Common myeloid progenitor, CD34-positive (primary cell): ENCODE measurements at regions not wholly inside any gene's neighbourhood (a gene's known extent, or its start where the extent isn't known, plus 50 kb on each side); places are given as distances from the start of the nearest gene placed in this dataset.
"Not testable (repeated sequence)": the region's sequence is repeated elsewhere in the genome, so short reads cannot be mapped to it uniquely, and the experiment has no call there.

Experiments
- CTCF ChIA-PET: fragments of 350-600 bp; sonication (Branson Sonifier 250); formaldehyde crosslinking; loops from one replicate; lab custom pipeline; 2021; ENCODE audit warnings: antibody characterized with exemption; lab: Charles Lee
- POLR2A ChIA-PET: fragments of 350-600 bp; sonication (Branson Sonifier 250); formaldehyde crosslinking; loops from one replicate; lab custom pipeline; 2021; ENCODE audit warnings: antibody characterized with exemption; lab: Charles Lee
- DNase-seq, 3 donors: peaks; one replicate each; pipeline versions ENCODE4 v3.0.0 to v3.0.0-alpha.2; 2013
- H3K27ac ChIP-seq, 2 experiments: 1 replicate in 1 of 2; 2 replicates in 1 of 2; pipeline ENCODE4 v1.7.0; 2013; ENCODE audit warnings: inconsistent platforms in 2 of 2, low read length in 2 of 2, mild to moderate bottlenecking in 2 of 2, low read depth in 1 of 2, moderate library complexity in 1 of 2; ENCODE audit not compliant: severe bottlenecking in 2 of 2, insufficient read depth in 1 of 2, poor library complexity in 1 of 2
- H3K27me3 ChIP-seq, 5 experiments: replicated peaks in 2 of 5; 1 replicate in 3 of 5; 2 replicates in 2 of 5; pipeline versions ENCODE4 v1.6.1 to v1.7.0; 2013; ENCODE audit warnings: low read length in 4 of 5, mild to moderate bottlenecking in 2 of 5, moderate library complexity in 2 of 5, inconsistent platforms in 1 of 5; ENCODE audit not compliant: insufficient read depth in 5 of 5, control insufficient read depth in 4 of 5
- H3K36me3 ChIP-seq, 4 experiments: 1 replicate in 2 of 4; 2 replicates in 2 of 4; pipeline versions ENCODE4 v1.6.1 to v1.7.0; 2013; ENCODE audit warnings: low read length in 3 of 4, control low read depth in 1 of 4, mild to moderate bottlenecking in 1 of 4; ENCODE audit not compliant: control insufficient read depth in 4 of 4, insufficient read depth in 4 of 4
- H3K4me1 ChIP-seq, 4 experiments: 1 replicate in 3 of 4; 2 replicates in 1 of 4; pipeline versions ENCODE4 v1.6.1 to v1.7.1; 2013; ENCODE audit warnings: low read length in 3 of 4, mild to moderate bottlenecking in 3 of 4, control low read depth in 1 of 4, inconsistent platforms in 1 of 4, moderate library complexity in 1 of 4; ENCODE audit not compliant: control insufficient read depth in 4 of 4, insufficient read depth in 4 of 4; ENCODE audit errors: control extremely low read depth in 1 of 4
- H3K4me3 ChIP-seq, 7 experiments: 1 replicate in 4 of 7; 2 replicates in 3 of 7; pipeline versions ENCODE4 v1.5.1 to v1.7.0; 2013; ENCODE audit warnings: mild to moderate bottlenecking in 7 of 7, low read length in 6 of 7, moderate library complexity in 6 of 7, inconsistent platforms in 2 of 7, low read depth in 2 of 7, control low read depth in 1 of 7; ENCODE audit not compliant: insufficient read depth in 4 of 7, control insufficient read depth in 1 of 7; ENCODE audit errors: extremely low read depth in 1 of 7
- H3K9me3 ChIP-seq, 5 experiments: 1 replicate in 4 of 5; 2 replicates in 1 of 5; pipeline versions ENCODE4 v1.6.1 to v1.7.1; 2013; ENCODE audit warnings: low read length in 4 of 5, mild to moderate bottlenecking in 2 of 5, inconsistent platforms in 1 of 5, low read depth in 1 of 5, moderate library complexity in 1 of 5; ENCODE audit not compliant: control insufficient read depth in 4 of 5, insufficient read depth in 2 of 5; ENCODE audit errors: control extremely low read depth in 1 of 5
- WGBS: methylation state at CpG from one replicate; pipeline ENCODE4 v1.1.5; 2013; ENCODE audit not compliant: insufficient coverage; 5-methylcytosine and 5-hydroxymethylcytosine counted together

GRCh38 chr14:106511006-106511799, 984.8 kb downstream of the TMEM121 start:
- peak in 2 of 3 donors; percentile 50 to 60 for DNase-seq
- Histone ChIP-seq H3K4me1 (peaks cover 0 to 16% (median 10%) of the 10 kb centered on the region in 4 experiments), H3K27me3 (peaks cover 0 to 41% (median 5%) of the 10 kb centered on the region in 5 experiments), H3K9me3 (no peaks in the 10 kb centered on the region), H3K36me3 (no peaks in the 10 kb centered on the region), H3K27ac (no peak overlapping the region), H3K4me3 (no peak overlapping the region)
- ChIA-PET CTCF (interaction anchor here (0.9 to 1.9 kb wide), 6 partner anchors 10 to 74 kb away, joined by 3 to 7 read pairs (median 5); no protein-coding TSS in a partner anchor), POLR2A (no interaction called here)
- WGBS = 67% methylated on average over 9 of the region's 9 CpGs

- H3K9me3 ChIP-seq = no peaks in the 10 kb centered on the region
- CTCF ChIA-PET = interaction anchor here (1.0 to 1.1 kb wide), 3 partner anchors 11 to 19 kb away, joined by 3 to 5 read pairs (median 5); no protein-coding TSS in a partner anchor
- WGBS = 87% methylated on average over 8 of the region's 9 CpGs
- no peak overlapping the region for H3K4me3 ChIP-seq
- H3K36me3 ChIP-seq = no peaks in the 10 kb centered on the region
- DNase-seq = no peak
- POLR2A ChIA-PET = no interaction called here
- H3K4me1 ChIP-seq = peaks cover 0 to 11% (median 9%) of the 10 kb centered on the region in 4 experiments
- H3K27me3 ChIP-seq = peaks cover 0 to 40% (median 5%) of the 10 kb centered on the region in 5 experiments
- no peak overlapping the region for H3K27ac ChIP-seq
Measured at GRCh38 chr14:106511800-106512198, 985.4 kb downstream of the TMEM121 start.

GRCh38 chr14:106513302-106513701, 986.9 kb downstream of the TMEM121 start:
- POLR2A ChIA-PET = no interaction called here
- DNase-seq = no peak
- CTCF ChIA-PET = interaction anchor here (1.2 to 1.4 kb wide), 2 partner anchors 11 to 14 kb away, joined by 3 to 7 read pairs; no protein-coding TSS in a partner anchor

GRCh38 chr14:106518054-106518943, 991.9 kb downstream of the TMEM121 start:
- no peaks in the 10 kb centered on the region for H3K36me3 ChIP-seq
- CTCF ChIA-PET = interaction anchor here (0.9 to 9.0 kb wide), 11 partner anchors 10 to 101 kb away, joined by 3 to 84 read pairs (median 4); no protein-coding TSS in a partner anchor
- DNase-seq = peak; percentile 76 to 87 (median 86)
- peaks cover 6 to 17% (median 13%) of the 10 kb centered on the region in 4 experiments for H3K4me1 ChIP-seq
- H3K27me3 ChIP-seq = peaks cover 0 to 42% (median 2%) of the 10 kb centered on the region in 5 experiments
- no peak overlapping the region for H3K4me3 ChIP-seq
- H3K9me3 ChIP-seq = no peaks in the 10 kb centered on the region
- H3K27ac ChIP-seq = no peak overlapping the region
- WGBS = 26% methylated on average over 5 of the region's 11 CpGs
- POLR2A ChIA-PET = no interaction called here

More at GRCh38 chr14:106513302-106513701, 986.9 kb downstream of the TMEM121 start:
- Histone ChIP-seq H3K36me3 (no peaks in the 10 kb centered on the region), H3K27ac (no peak overlapping the region), H3K4me3 (no peak overlapping the region), H3K4me1 (peaks cover 6 to 20% (median 17%) of the 10 kb centered on the region in 4 experiments), H3K9me3 (no peaks in the 10 kb centered on the region), H3K27me3 (peaks cover 0 to 41% (median 5%) of the 10 kb centered on the region in 5 experiments)
- WGBS = 92% methylated on average over 1 of the region's 3 CpGs

GRCh38 chr14:106522118-106522517, 995.7 kb downstream of the TMEM121 start:
- CTCF ChIA-PET = interaction anchor here (1.1 to 9.0 kb wide), 4 partner anchors 11 to 110 kb away, joined by 3 to 84 read pairs (median 4); no protein-coding TSS in a partner anchor
- POLR2A ChIA-PET, H3K9me3 ChIP-seq, H3K27ac ChIP-seq, H3K4me3 ChIP-seq, H3K36me3 ChIP-seq, DNase-seq: not testable (repeated sequence)
- 57% methylated on average over 1 of the region's 1 CpG for WGBS
- Histone ChIP-seq H3K27me3 (peaks cover 0 to 26% (median 3%) of the 10 kb centered on the region in 5 experiments), H3K4me1 (peaks cover 5 to 15% (median 12%) of the 10 kb centered on the region in 4 experiments)

GRCh38 chr14:106522990-106523389, 996.6 kb downstream of the TMEM121 start:
- Histone ChIP-seq H3K4me3 (no peak overlapping the region), H3K4me1 (peaks cover 1 to 7% (median 5%) of the 10 kb centered on the region in 4 experiments), H3K36me3 (no peaks in the 10 kb centered on the region), H3K9me3 (peaks cover 0 to 4% (median 3%) of the 10 kb centered on the region in 5 experiments), H3K27me3 (peaks cover 0 to 24% (median 3%) of the 10 kb centered on the region in 5 experiments), H3K27ac (no peak overlapping the region)
- ChIA-PET POLR2A (no interaction called here), CTCF (interaction anchor here (0.7 to 9.0 kb wide), 5 partner anchors 10 to 111 kb away, joined by 3 to 84 read pairs (median 4); no protein-coding TSS in a partner anchor)
- 40% methylated on average over 1 of the region's 2 CpGs for WGBS
- DNase-seq = no peak
